ENCODE measurements at regions not wholly inside any gene's neighbourhood (a gene's known extent, or its start where the extent isn't known, plus 50 kb on each side); places are given as distances from the start of the nearest gene placed in this dataset.

DNA sequence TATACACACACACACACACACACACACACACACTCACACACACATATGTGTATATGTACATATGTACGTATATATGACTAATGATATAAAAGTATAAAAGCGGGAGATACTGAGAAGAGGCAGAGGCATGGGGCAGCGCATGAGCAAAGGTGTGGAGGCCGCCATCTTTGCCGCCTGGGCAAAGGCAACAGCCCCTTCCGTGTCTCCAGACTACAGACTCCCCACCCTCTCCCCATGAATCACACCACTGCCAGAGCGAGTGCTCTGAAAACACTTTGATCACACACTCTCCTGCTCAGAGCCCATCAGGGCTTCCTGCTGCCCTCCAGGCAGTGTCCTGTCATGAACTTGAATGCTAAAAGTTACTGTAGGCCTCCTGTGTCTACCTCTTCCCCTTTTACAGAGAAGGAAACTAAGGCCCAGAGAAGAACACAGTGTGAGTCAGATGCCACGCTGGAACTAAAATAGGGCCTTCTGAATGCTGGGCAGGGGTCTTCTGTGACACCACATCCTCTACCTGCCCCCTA lies 54.7 kb upstream of the SSBP3 start:
- H3K4me1 ChIP-seq (ENCODE audit: control insufficient read depth in 2 of 3, insufficient read depth in 2 of 3, low read depth in 1 of 3, low read length in 3 of 3), result peaks cover 11 to 16% (median 13%) of the 10 kb centered on the region in 3 donors
- TF ChIP-seq, protein P1, sequence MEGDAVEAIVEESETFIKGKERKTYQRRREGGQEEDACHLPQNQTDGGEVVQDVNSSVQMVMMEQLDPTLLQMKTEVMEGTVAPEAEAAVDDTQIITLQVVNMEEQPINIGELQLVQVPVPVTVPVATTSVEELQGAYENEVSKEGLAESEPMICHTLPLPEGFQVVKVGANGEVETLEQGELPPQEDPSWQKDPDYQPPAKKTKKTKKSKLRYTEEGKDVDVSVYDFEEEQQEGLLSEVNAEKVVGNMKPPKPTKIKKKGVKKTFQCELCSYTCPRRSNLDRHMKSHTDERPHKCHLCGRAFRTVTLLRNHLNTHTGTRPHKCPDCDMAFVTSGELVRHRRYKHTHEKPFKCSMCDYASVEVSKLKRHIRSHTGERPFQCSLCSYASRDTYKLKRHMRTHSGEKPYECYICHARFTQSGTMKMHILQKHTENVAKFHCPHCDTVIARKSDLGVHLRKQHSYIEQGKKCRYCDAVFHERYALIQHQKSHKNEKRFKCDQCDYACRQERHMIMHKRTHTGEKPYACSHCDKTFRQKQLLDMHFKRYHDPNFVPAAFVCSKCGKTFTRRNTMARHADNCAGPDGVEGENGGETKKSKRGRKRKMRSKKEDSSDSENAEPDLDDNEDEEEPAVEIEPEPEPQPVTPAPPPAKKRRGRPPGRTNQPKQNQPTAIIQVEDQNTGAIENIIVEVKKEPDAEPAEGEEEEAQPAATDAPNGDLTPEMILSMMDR (IDR thresholded peaks at IDR 0.05; ENCODE audit: borderline replicate concordance, extremely low read depth, insufficient read depth), result no peak
- H3K9me3 ChIP-seq (ENCODE audit: control insufficient read depth in 2 of 3, insufficient read depth in 1 of 3, low read length in 3 of 3), result no peaks in the 10 kb centered on the region

DNA sequence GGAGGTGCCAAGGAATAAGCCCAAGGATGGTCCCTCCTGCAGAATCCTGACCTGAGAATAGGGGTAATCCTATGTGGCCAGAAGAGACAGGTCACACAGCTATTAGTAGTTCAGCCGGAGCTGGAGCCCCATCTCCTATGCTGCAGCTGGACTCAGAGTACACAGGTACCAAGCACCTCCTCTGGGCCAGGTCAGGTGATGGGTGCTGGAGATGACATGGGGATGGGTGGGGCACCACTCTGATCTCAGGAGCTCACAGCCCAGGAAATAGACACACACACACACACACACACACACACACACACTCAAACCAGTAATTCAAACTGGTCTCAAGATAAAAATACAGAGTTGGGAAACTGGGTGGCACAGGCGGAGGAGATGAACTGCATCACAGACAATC lies 54.2 kb upstream of the SSBP3 start:
- DNase-seq, result peak in 1 of 5 donors; percentile 45
- Histone ChIP-seq H3K4me3 (ENCODE audit: low read length in 3 of 3) (no peak overlapping the region), H3K9me3 (ENCODE audit: control insufficient read depth in 2 of 3, insufficient read depth in 1 of 3, low read length in 3 of 3) (no peaks in the 10 kb centered on the region), H3K27me3 (ENCODE audit: control insufficient read depth, insufficient read depth, low read length) (no peaks in the 10 kb centered on the region), H3K9ac (ENCODE audit: low read length in 3 of 3) (no peak overlapping the region), H3K4me1 (ENCODE audit: control insufficient read depth in 2 of 3, insufficient read depth in 2 of 3, low read depth in 1 of 3, low read length in 3 of 3) (peaks cover 11 to 16% (median 13%) of the 10 kb centered on the region in 3 donors), H3K36me3 (ENCODE audit: control insufficient read depth in 2 of 3, insufficient read depth in 3 of 3, low read length in 3 of 3) (no peaks in the 10 kb centered on the region), H3K27ac (ENCODE audit: low read depth in 2 of 2, low read length in 2 of 2) (no peak overlapping the region)
- TF ChIP-seq, protein P1 (IDR thresholded peaks at IDR 0.05; ENCODE audit: borderline replicate concordance, extremely low read depth, insufficient read depth), result no peak
- no peak for FAIRE-seq
- intact Hi-C loops (cut with DNase I), result no loop called here

More for the DNA sequence above, 54.7 kb upstream of the SSBP3 start:
- Histone ChIP-seq H3K27me3 (ENCODE audit: control insufficient read depth, insufficient read depth, low read length) (no peaks in the 10 kb centered on the region), H3K9ac (ENCODE audit: low read length in 3 of 3) (no peak overlapping the region), H3K27ac (ENCODE audit: low read depth in 2 of 2, low read length in 2 of 2) (no peak overlapping the region), H3K4me3 (ENCODE audit: low read length in 3 of 3) (no peak overlapping the region), H3K36me3 (ENCODE audit: control insufficient read depth in 2 of 3, insufficient read depth in 3 of 3, low read length in 3 of 3) (no peaks in the 10 kb centered on the region)
- DNase-seq (peak in 2 of 5 donors; percentile 15 to 16), FAIRE-seq (no peak)
- intact Hi-C loops (cut with DNase I), result no loop called here

GRCh38 chr1:54459726-54460191 lies 53.6 kb upstream of the SSBP3 start:
- intact Hi-C loops (cut with DNase I), result no loop called here
- Histone ChIP-seq H3K9me3 (ENCODE audit: control insufficient read depth in 2 of 3, insufficient read depth in 1 of 3, low read length in 3 of 3) (no peaks in the 10 kb centered on the region), H3K36me3 (ENCODE audit: control insufficient read depth in 2 of 3, insufficient read depth in 3 of 3, low read length in 3 of 3) (no peaks in the 10 kb centered on the region), H3K27me3 (ENCODE audit: control insufficient read depth, insufficient read depth, low read length) (no peaks in the 10 kb centered on the region), H3K27ac (ENCODE audit: low read depth in 2 of 2, low read length in 2 of 2) (no peak overlapping the region), H3K9ac (ENCODE audit: low read length in 3 of 3) (no peak overlapping the region), H3K4me1 (ENCODE audit: control insufficient read depth in 2 of 3, insufficient read depth in 2 of 3, low read depth in 1 of 3, low read length in 3 of 3) (peaks cover 9 to 13% (median 11%) of the 10 kb centered on the region in 3 donors), H3K4me3 (ENCODE audit: low read length in 3 of 3) (no peak overlapping the region)
- TF ChIP-seq, protein P1 (IDR thresholded peaks at IDR 0.05; ENCODE audit: borderline replicate concordance, extremely low read depth, insufficient read depth), result no peak
- peak; percentile 62 to 85 (median 67) for DNase-seq
- no peak for FAIRE-seq

- TF ChIP-seq, protein P1 (IDR thresholded peaks at IDR 0.05; ENCODE audit: borderline replicate concordance, extremely low read depth, insufficient read depth), result no peak
- H3K4me3 ChIP-seq (ENCODE audit: low read length in 3 of 3), result no peak overlapping the region
- no peak overlapping the region for H3K27ac ChIP-seq (ENCODE audit: low read depth in 2 of 2, low read length in 2 of 2)
- FAIRE-seq (no peak), DNase-seq (peak in 1 of 5 donors; percentile 26)
- no peaks in the 10 kb centered on the region for H3K27me3 ChIP-seq (ENCODE audit: control insufficient read depth, insufficient read depth, low read length)
- intact Hi-C loops (cut with DNase I), result no loop called here
- H3K9ac ChIP-seq (ENCODE audit: low read length in 3 of 3), result no peak overlapping the region
- no peaks in the 10 kb centered on the region for H3K9me3 ChIP-seq (ENCODE audit: control insufficient read depth in 2 of 3, insufficient read depth in 1 of 3, low read length in 3 of 3)
- peaks cover 4 to 7% (median 7%) of the 10 kb centered on the region in 3 donors for H3K4me1 ChIP-seq (ENCODE audit: control insufficient read depth in 2 of 3, insufficient read depth in 2 of 3, low read depth in 1 of 3, low read length in 3 of 3)
- no peaks in the 10 kb centered on the region for H3K36me3 ChIP-seq (ENCODE audit: control insufficient read depth in 2 of 3, insufficient read depth in 3 of 3, low read length in 3 of 3)
These were observed 52.9 kb upstream of the SSBP3 start for GRCh38 chr1:54459140-54459539.

Measured in kidney (tissue), 13 donors.